GM18520 (cell line): ENCODE measurements at regions not wholly inside any gene's neighbourhood (a gene's known extent, or its start where the extent isn't known, plus 50 kb on each side); places are given as distances from the start of the nearest gene placed in this dataset.

Experiments used
- ATAC-seq: cut with Tn5 transposase; IDR thresholded peaks from one replicate; pipeline ENCODE4 v1.9.1; 2021; ENCODE audit not compliant: unreplicated experiment

DNA sequence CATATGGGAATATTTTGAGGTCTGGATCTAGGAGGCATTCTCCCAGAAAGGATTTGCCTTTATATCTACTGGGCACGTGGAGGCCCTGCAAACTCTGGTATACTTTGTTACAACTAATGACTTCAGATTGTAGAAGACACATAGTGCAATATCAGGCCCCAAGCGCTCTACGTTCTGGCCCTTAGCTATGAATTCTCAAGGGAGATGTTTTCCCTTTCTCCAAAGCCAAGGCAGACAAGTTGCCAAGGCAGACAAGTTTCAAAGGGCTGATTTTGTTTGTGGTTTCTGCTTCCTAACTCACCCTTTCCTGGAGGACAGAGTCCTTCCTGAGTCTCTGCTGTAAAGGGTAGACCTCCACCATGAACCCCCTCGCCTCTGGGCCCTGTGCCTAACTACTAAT lies 99.4 kb upstream of the CTTNBP2 start:
- no peak for ATAC-seq

DNA sequence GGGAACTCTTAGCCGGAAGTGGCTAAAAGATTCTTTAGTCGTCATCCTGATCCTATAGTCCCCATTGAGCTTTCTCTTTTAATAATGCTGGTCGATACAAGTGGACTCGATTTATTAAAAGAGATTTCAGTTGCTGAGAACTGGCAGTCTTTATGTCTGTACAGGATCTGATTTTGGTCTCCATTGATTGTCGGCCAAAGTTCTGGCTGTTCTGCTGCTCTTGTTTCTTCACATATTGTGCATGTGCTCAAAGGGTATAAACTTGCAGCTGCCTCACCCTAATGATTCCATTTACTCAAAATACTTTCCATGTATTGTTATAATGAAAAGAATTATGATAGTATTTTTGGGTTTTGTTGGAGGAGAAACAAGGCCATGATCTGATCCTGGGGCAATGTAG lies 100.7 kb upstream of the CTTNBP2 start:
- ATAC-seq, result no peak

DNA sequence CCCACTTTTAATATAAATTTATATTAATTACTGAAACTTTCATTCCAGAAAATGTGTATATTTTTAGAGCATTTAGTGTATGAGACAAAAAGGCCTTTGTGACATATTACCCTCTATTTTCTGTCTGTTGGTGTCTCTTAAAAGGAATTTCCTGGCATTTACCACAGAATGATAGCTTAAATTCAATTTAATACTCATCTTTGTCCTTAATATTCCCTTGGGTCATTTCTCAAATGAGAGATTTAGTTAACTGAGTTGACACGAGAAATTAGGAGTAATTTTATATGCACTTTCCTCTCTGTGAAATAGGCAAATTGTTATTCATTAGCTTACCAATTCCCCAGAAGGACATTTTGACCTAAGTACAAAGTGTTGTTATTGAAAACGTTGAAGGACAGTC lies 101.7 kb upstream of the CTTNBP2 start:
- no peak for ATAC-seq

DNA sequence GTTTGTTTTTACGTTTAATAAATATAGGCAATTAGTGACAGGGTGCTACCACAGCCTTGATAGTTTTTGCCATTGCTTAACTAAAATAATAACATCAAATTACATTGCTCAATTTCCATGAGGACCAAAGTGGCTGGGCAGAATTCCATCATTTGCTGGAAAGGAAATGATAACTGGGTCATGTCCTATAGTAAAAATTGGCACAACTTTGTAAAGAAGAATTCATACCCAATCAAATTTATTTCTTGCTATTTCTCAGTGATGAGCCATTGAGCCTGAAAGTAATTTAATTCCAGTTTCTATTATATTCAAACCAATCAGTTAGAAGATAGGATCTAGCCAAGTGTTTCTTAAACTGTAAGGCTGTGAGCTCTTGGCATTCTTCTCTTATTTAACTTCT lies 102.2 kb upstream of the CTTNBP2 start:
- ATAC-seq, result no peak

DNA sequence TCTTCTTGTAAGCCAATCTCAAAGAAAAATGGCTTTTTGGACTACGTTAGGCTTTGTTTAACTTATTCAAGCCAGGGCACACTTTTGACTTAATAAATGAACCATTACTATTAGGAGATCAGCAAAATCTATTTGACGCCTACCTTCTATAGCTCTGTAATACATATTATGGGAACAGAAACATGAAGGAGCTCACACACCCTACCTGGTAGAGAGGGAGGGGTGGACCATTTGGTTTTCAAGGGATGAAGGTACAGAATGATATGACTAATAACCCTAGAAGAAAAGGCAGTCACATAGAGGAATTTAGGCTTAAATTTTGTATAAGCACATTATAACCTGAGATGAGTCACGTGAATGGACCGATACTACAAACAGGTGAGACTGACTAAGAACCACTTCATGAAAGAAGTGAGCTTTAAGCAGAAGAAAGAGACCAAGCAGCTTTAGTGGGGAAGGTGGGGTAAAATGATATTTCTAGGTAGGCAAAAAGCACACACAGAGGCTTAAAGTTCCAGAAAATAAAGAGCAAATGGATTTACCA lies 106.8 kb upstream of the CTTNBP2 start:
- no peak for ATAC-seq

DNA sequence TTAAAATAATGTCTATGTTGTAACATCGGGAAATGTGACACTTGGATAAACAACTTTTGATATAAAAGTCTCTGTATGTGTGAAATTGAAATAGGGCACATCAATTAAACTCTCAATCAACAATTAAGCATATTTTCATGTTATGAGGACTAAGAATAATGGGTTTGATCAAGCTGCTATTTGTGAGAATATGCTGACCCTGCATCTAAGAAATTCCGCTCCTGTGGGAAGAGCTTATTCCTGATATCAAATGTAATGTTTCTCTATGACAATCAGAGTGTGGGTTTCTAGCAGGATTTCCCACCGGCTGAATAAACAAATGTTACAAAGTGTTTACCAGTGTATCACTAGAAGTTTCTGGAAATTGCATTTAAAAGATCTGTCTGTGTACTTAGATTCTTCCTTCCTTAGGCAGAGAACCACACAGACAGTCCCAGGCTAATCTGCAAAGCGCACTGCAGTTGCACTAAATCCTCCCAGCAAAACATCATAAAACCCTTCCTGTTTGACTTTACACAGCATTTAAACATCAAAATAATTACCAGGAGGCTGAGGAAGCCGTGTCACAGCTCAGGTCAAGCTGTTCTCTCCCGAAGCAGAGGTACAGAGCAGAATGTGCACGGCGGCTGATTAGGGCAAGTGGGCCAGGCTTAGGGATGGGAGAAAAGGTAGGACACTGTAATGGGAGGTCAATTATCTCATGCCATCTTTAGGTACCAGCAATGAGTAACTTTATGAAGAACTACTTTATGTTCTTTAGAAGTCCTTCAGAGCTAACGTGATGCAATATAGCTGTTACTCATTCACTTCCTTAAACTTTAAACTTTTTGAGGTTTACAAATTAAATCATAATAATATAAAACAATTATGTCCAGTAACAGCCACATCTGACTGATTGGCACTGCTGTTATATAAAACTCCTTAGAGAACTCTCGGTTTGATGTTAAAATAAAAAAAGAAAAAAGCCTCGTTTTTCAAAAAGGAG lies 109.1 kb upstream of the CTTNBP2 start:
- ATAC-seq, result no peak

DNA sequence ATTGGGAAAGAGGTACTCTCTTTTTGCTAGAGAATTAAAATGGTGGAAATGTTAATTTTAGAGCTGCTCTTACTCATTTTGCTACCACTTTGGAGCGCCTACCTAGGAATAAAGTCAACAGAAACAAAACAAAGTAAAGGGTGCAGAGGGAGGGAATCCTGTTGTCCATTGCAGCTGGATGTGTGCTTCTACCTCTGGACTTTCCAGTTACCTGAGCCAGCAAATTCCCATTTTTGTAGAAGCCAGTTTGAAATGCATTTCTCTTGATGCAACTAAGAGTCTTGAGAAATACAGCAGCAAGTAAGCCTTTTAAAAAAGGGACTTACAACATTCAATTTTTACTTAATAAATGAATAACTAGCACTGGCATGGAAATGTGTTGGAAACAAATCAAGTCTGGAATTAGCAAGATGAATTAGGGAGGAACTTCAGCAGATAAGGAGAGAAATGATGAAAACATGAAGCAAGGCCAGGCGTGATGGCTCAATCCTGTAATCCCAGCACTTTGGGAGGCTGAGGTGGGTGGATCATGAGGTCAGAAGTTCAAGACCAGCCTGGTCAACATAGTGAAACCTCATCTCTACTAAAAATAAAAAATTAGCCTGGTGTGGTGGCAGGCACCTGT lies 113.5 kb upstream of the CTTNBP2 start:
- ATAC-seq, result no peak

DNA sequence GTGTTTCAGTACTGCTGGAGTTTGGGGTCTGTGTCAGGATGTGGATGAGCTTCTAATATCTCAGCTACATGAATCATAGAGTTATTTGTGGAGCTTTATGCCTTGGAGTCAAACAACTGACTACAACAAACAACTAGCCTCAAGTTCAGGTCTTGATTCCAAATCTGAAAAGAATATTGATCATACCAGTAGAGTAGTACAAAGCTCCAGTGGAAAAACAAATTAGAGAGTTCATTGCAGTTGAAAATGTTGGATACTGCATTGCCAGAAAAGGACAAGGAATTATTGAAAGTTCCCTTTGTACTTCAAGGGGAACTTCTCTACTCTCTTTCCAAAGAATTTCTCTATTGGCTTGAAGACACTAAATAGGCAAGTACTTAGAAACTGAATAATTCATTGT lies 117.6 kb upstream of the CTTNBP2 start:
- ATAC-seq, result no peak

DNA sequence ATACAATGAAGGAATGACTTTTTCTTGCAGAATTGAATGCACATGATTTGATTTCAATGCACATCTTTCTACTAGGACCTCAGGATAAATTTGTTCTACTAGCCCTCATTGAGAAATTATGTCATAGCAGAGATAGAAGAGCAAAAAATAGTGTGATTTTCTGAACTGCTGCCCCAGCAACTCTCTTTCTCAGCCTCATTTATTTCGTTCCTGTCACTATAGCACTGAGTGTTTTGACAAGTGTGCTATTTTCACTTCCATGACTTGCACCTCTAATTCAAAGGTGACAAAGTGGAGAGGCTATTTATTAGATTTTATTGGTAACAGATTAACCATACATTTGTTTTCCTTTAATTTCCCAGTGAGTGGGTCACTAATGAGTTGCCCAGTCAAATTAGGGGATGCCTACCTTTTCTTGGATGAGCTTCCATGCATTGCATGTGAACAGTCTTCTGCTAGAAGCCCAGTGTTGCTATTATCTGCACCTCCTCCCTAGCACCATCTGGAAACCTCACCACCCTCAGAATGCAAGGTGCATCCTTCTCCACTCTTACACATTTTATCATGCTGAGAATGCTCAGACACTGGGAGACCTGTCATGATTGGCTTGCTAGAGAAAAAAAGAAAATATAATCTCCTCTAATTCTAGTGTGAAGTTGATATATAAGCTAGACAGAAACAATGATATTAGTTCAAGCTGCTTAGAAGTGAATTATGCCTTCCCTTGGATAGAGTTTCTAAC lies 119.6 kb upstream of the CTTNBP2 start:
- ATAC-seq, result no peak

DNA sequence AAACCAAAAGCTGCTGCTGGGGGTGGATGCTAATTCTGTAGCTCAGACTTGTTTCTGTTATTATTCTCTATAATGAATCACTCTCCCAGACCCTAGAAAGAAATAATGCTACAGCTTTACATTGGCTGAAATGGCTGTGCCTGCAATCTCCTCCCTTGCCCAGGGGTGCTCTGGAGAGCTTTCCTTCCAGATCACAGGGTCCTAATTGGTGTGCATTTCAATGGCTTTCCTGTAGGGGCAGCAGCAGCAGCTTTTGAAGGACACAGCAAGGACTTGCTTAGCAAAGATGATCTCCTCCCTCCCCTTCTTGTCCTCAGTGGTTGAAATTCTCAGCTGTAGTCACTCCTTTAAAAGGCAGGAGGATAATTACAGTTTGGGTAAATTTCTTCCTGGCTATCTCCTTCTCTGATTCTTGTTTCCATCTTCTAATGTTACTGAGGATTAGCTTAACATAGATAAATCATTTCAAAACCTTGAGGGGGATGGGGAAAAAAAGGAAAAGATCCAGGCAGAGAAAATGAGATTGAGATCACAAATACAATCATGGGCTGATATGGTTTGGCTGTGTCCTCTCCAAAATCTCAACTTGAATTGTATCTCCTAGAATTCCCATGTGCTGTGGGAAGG lies 120.2 kb upstream of the CTTNBP2 start:
- ATAC-seq, result peak; percentile 79

DNA sequence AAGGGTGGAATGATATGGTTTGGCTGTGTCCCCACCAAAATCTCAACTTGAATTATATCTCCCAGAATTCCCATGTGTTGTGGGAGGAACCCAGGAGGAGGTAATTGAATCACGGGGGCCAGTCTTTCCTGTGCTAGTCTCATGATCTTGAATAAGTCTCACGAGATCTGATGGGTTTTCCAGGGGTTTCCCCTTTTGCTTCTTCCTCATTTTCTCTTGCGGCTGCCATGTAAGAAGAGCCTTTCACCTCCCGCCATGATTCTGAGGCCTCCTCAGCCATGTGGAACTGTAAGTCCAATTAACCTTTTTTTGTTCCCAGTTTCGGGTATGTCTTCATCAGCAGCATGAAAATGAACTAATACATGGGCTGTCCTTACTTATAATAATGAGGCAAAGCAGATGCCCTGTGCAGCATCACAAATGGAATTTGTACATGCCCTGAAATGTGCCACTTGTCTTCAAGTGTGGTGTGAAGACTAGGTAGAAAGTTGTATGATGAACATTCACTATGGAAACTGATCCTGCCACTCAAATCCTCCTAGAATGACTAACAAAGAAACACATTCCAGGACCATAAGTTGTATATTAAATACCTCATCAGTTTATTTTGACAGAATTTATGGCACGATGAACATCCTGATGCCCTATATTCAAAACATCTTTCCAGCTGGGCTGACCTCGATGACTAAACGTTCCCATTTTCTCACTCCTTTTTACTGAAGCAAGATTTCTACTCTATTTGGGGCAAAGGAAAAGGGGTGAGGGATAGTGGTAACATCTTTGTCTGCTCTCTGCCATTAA lies 122.8 kb upstream of the CTTNBP2 start:
- ATAC-seq, result no peak

DNA sequence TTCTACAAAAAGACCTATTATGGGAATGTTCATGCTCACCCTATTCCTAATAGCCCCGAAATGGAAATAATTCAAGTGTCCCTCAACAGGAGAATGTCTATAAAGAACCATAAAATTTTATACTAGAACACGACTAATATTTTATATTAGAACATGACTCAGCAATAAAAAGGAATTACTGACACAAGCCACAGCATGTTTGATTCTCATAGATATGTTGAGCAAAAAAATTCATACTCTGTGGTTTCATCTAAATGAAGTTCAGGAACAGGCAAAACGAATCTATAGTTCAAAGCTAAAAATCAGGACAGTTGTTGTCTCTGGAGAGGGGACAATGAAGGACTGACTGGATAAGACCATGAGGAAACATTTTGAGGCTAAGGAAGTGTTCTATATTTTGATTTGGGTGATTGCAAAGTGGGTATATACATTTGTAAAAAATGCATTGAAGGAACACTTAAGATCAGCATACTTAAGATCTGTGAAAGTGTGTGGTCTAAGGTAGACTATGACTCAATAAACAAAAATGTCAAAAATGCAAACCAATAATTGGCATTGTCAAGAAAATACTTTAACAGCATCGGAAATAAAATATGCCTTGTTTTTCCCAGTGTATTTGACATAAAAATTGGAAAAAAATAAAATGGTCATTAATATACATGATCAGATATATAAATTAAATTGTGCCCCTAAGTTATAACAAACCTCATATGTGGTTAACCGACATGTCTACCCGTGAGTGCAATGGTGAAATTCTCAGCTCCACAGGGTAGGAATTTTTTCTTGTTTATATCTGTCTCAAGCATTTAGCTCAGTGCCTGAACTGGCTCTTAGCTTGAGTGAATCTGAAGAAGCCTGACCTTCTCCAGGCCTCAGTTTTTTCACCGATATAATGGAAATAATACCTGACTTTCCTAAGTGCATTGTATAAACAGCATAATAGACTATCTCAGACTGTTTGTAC lies 124.9 kb upstream of the CTTNBP2 start:
- no peak for ATAC-seq

DNA sequence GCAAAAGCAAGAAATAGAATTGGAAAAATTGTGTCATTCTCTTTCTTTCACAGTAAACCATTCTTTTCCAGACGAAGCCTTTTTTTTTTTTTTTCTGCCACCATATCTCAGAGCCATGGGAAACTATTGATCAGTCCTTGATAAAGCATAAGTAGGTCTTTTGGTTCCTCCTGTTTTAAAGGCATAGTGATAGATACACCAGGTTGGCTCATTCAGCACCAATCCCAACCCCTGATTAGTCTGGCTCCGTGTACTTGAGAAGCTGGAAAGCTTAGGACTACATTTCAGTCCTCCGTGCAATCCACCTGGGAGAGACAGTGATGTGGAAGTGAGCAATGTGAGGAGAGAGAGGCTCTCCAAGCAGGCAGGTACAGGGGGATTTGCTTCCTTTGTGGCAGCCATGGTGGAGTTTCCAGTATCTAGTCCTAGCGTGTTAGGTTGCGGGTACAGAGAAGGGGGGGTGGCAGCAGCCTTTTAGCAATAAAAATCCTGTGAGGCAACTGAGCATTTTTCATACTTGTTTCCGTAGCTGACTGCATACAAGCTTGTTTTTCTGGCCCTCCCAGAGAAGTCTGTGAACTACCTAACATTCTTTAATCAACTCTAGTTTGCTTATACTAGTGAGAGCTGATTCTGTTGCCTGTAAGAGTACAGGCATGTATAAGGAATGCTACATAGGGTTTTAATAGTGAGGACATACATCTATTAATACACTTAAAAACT lies 127.4 kb upstream of the CTTNBP2 start:
- ATAC-seq, result no peak

DNA sequence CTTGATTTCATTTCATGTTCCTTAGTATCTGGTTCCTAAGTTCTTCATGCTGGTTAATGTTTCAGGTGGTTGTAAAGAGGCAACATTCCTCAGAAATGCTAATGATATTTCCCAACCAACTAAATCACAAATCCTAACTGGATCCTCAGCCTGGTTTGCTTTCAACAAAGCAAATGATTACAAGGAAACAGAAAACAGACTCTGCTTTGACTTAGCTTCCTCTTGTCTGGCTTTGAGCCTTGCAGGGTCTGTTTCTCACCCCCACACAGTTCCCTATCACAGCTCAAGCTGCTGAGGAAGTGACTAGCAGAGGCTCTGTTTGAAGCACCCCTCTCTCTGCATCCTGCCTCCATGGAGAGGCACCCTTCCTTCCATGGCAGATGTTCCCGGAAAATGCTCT lies 130.2 kb upstream of the CTTNBP2 start:
- no peak for ATAC-seq

DNA sequence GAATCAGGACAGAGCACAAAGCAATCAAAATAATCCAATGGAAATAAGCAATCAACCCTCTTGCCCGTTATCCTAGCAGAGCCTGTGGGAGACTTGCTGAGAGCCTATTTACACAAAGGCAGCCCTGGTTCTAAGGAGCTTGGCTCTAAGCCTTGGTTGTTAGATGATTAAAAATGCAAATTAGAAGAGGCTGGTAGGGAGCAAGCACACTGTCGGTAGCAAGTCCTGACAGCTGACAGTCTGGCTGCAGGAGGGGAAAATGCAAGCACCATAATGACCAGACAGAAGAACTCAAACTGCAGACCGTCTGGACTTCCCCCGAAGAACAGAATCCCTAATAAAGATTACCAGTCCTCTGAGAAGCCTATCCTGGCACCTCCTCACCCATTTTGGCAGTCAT lies 131.8 kb upstream of the CTTNBP2 start:
- no peak for ATAC-seq

DNA sequence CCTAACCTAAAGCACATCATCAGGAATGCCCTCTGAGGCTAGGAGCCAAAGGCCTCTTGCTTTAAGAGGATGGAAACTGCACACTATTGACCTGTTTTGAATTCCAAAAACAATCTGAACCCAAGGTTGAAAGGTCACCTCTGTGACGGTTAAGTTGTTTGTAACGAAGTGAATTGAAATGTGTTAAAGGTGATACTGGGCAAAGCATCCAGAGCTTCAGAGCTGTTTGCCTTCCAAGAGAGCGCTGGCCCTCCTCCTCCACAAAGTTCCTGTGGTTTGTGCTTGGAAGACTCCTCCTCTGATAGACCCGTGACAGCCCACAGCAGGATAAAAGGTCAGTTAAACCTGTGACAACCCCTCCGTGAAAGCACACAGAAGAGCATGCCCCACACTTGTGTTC lies 133.7 kb upstream of the CTTNBP2 start:
- ATAC-seq, result no peak

DNA sequence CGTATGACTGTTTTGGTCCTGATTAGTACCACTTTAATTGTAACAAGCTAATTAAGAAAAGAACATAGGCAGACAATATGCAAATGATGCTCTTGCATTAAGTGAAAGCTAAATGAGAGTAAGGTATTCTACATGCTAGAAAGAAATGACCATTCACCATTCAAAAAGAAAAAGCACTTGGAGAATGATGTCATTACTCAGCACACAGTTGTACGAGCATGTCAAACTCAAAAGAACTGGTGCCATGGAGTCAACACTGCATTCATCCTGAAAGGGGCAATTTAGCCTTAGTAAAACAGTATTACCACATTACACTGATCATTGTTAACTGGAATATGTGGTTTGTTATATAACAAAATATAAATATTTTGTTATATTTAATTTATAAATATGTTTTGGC lies 136.2 kb upstream of the CTTNBP2 start:
- no peak for ATAC-seq

DNA sequence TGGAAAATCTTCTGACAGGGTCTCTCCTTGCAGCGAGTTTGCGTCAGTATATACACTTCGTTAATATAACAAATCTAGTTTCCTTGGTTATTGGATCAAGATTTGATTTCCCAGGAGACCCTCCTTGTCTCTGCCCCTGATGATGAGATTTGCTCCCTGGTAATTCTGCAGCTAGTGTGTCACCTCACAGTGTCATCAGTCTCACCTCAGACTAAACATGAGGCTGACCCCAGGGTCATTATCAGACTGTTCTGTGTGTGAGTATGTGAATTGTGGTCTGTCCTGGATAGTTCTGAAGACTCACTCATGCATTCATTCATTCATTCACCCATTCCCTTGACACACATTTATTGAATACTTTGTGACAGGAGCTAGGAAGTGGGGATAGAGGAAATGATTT lies 138.4 kb upstream of the CTTNBP2 start:
- ATAC-seq, result no peak
